Neural cell (in vitro differentiated cells): ENCODE measurements at regions not wholly inside any gene's neighbourhood (a gene's known extent, or its start where the extent isn't known, plus 50 kb on each side); places are given as distances from the start of the nearest gene placed in this dataset.

ENCODE experiments used
- H2AFZ ChIP-seq: fragments of 200-600, 300-800 bp; sonication (generic), shearing (Covaris generic); 2 replicates; pipeline ENCODE4 v1.6.0; 2014; ENCODE audit warnings: low read depth, mild to moderate bottlenecking, antibody characterized with exemption, low read length, moderate library complexity
- H3F3A ChIP-seq: fragments of 200-600 bp; shearing (Covaris generic); 2 replicates; pipeline ENCODE4 v1.6.1; 2016; ENCODE audit warnings: mild to moderate bottlenecking, moderate library complexity, mixed read lengths, antibody characterized with exemption, low read length; ENCODE audit not compliant: insufficient read depth, poor library complexity, severe bottlenecking
- H3K27ac ChIP-seq: fragments of 200-600, 300-800 bp; sonication (generic), shearing (Covaris generic); 2 replicates; pipeline ENCODE4 v1.5.1; 2014; ENCODE audit warnings: mild to moderate bottlenecking, low read length, moderate library complexity
- H3K27me3 ChIP-seq: fragments of 300-800, 200-600 bp; sonication (generic), shearing (Covaris generic); 2 replicates; pipeline ENCODE4 v1.6.0; 2014; ENCODE audit warnings: mild to moderate bottlenecking, low read depth, low read length, moderate library complexity; ENCODE audit not compliant: insufficient read depth
- H3K36me3 ChIP-seq: fragments of 300-800, 200-600 bp; sonication (generic), shearing (Covaris generic); 2 replicates; pipeline ENCODE4 v1.5.1; 2014; ENCODE audit warnings: mild to moderate bottlenecking, antibody characterized with exemption, low read length, moderate library complexity; ENCODE audit not compliant: insufficient read depth
- H3K4me2 ChIP-seq: fragments of 300-800, 200-600 bp; sonication (generic), shearing (Covaris generic); 2 replicates; pipeline ENCODE4 v1.6.0; 2014; ENCODE audit warnings: mild to moderate bottlenecking, low read length
- H3K4me3 ChIP-seq: fragments of 300-800, 200-600 bp; sonication (generic), shearing (Covaris generic); 2 replicates; pipeline ENCODE4 v1.5.1; 2014; ENCODE audit warnings: mild to moderate bottlenecking, low read length, moderate library complexity
- H3K79me2 ChIP-seq: fragments of 200-600 bp; shearing (Covaris generic); replicated peaks from 2 replicates; pipeline ENCODE4 v1.6.0; 2014; ENCODE audit warnings: mild to moderate bottlenecking, low read length, moderate library complexity; ENCODE audit not compliant: insufficient read depth
- H3K9ac ChIP-seq: fragments of 300-800, 200-600 bp; sonication (generic), shearing (Covaris generic); 2 replicates; pipeline ENCODE4 v1.6.1; 2016; ENCODE audit warnings: mild to moderate bottlenecking, low read length, mixed read lengths
- H3K9me2 ChIP-seq: fragments of 200-600 bp; shearing (Covaris generic); 2 replicates; pipeline ENCODE4 v1.6.1; 2016; ENCODE audit warnings: mild to moderate bottlenecking, low read length, mixed read lengths; ENCODE audit not compliant: insufficient read depth
- H3K9me3 ChIP-seq: fragments of 200-600, 300-800 bp; sonication (generic), shearing (Covaris generic); 2 replicates; pipeline ENCODE4 v1.6.1; 2016; ENCODE audit warnings: mild to moderate bottlenecking, mixed run types, low read length, moderate library complexity, mixed read lengths
- H4K20me1 ChIP-seq: fragments of 200-600 bp; shearing (Covaris generic); 2 replicates; pipeline ENCODE4 v1.6.1; 2016; ENCODE audit warnings: mild to moderate bottlenecking, mixed run types; ENCODE audit not compliant: insufficient read depth
- EP300 ChIP-seq: fragments of 450-650 bp; conservative IDR thresholded peaks from 2 replicates; pipeline ENCODE4 v1.6.1; 2014; ENCODE audit warnings: antibody characterized with exemption, mild to moderate bottlenecking, moderate library complexity; ENCODE audit not compliant: poor library complexity, severe bottlenecking
- EZH2 ChIP-seq: fragments of 200-600, 300-800 bp; shearing (Covaris generic), sonication (generic); IDR thresholded peaks from 2 replicates; pipeline ENCODE4 v1.6.1; 2014; ENCODE audit warnings: antibody characterized with exemption, low read length, borderline replicate concordance, mild to moderate bottlenecking; ENCODE audit not compliant: insufficient read depth, poor library complexity, severe bottlenecking
- MXI1 ChIP-seq: fragments of 450-650 bp; conservative IDR thresholded peaks from 2 replicates; pipeline ENCODE4 v1.6.1; 2014; ENCODE audit warnings: antibody characterized with exemption, mild to moderate bottlenecking; ENCODE audit not compliant: poor library complexity, severe bottlenecking
- POLR2AphosphoS5 ChIP-seq: IDR thresholded peaks from 2 replicates; pipeline ENCODE4 v1.6.1; 2012
- RAD21 ChIP-seq: fragments of 450-650 bp; conservative IDR thresholded peaks from 2 replicates; pipeline ENCODE4 v1.6.1; 2014; ENCODE audit warnings: antibody characterized with exemption, mild to moderate bottlenecking, moderate library complexity
- SMC3 ChIP-seq: fragments of 450-650 bp; conservative IDR thresholded peaks from 2 replicates; pipeline ENCODE4 v1.6.1; 2014; ENCODE audit warnings: antibody characterized with exemption, mild to moderate bottlenecking, moderate library complexity; ENCODE audit not compliant: poor library complexity
- TAF1 ChIP-seq: IDR thresholded peaks from 2 replicates; pipeline ENCODE4 v1.6.1; 2012; ENCODE audit warnings: low read depth
- TF ChIP-seq, protein P1 (sequence below): fragments of 450-650 bp; IDR thresholded peaks from 2 replicates; pipeline ENCODE4 v1.5.1; 2014; ENCODE audit warnings: antibody characterized with exemption, mild to moderate bottlenecking, moderate library complexity; ENCODE audit not compliant: poor library complexity, severe bottlenecking
- TF ChIP-seq, protein P2 (sequence below): IDR thresholded peaks from 2 replicates; pipeline ENCODE4 v1.6.1; 2012; ENCODE audit warnings: borderline replicate concordance

DNA sequence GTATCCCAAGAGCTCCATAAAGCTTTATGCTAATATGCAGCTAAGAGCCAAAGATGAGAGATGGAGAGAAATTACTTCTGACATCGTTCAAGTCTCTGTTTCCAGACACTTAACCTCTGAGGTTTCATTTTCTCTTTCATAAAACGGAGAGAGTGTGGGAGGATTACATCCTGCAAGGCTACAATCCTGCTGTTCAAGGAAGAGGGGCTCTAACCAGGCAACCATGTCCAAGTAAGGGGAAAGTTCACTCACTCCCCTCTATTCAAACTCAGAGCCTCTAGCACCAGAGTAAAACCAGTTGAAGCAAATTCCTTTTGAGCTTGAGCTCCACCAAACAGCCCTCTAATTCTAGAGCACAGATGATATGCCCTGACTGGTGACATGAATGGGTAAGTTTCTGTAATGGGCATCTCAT lies 397.4 kb downstream of the NPIPA8 start:
- Histone ChIP-seq H3K9me3 (no peaks in the 10 kb centered on the region), H3K79me2 (no peaks in the 10 kb centered on the region), H2AFZ (no peak overlapping the region), H3K36me3 (no peaks in the 10 kb centered on the region), H3K9me2 (no peaks in the 10 kb centered on the region), H3K4me2 (no peak overlapping the region), H3K27me3 (no peaks in the 10 kb centered on the region), H3K4me3 (no peak overlapping the region), H4K20me1 (no peaks in the 10 kb centered on the region), H3K9ac (no peak overlapping the region), H3F3A (no peaks in the 10 kb centered on the region), H3K27ac (no peak overlapping the region)
- TF ChIP-seq, protein P1, sequence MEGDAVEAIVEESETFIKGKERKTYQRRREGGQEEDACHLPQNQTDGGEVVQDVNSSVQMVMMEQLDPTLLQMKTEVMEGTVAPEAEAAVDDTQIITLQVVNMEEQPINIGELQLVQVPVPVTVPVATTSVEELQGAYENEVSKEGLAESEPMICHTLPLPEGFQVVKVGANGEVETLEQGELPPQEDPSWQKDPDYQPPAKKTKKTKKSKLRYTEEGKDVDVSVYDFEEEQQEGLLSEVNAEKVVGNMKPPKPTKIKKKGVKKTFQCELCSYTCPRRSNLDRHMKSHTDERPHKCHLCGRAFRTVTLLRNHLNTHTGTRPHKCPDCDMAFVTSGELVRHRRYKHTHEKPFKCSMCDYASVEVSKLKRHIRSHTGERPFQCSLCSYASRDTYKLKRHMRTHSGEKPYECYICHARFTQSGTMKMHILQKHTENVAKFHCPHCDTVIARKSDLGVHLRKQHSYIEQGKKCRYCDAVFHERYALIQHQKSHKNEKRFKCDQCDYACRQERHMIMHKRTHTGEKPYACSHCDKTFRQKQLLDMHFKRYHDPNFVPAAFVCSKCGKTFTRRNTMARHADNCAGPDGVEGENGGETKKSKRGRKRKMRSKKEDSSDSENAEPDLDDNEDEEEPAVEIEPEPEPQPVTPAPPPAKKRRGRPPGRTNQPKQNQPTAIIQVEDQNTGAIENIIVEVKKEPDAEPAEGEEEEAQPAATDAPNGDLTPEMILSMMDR, result no peak

DNA sequence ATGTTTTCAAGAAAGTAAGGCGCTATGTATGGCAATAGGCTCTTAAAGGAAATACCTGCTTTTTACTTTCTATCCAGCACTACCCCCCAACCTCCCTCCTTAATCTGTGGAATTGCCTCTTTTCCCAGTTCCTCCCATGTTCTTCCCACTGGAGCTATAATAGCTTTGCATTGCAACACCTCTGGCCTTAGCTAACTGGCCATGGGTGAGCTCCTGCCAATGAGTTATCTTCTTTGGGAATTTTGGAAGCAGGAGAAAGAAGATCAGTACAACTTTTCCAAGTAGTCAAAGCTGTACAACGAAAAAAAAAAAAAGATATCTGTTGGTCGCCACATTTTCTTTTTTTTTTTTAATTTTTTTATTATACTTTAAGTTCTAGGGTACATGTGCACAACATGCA lies 398.0 kb downstream of the NPIPA8 start:
- Histone ChIP-seq H3K9me2 (no peaks in the 10 kb centered on the region), H3K4me2 (no peak overlapping the region), H3K27me3 (no peaks in the 10 kb centered on the region), H3K36me3 (no peaks in the 10 kb centered on the region), H2AFZ (no peak overlapping the region), H3K27ac (no peak overlapping the region), H3K9ac (no peak overlapping the region), H4K20me1 (no peaks in the 10 kb centered on the region), H3K9me3 (no peaks in the 10 kb centered on the region), H3K4me3 (no peak overlapping the region), H3K79me2 (no peaks in the 10 kb centered on the region), H3F3A (no peaks in the 10 kb centered on the region)
- TF ChIP-seq SMC3 (no peak), EP300 (no peak), POLR2AphosphoS5 (no peak), TAF1 (no peak), EZH2 (no peak), RAD21 (no peak), MXI1 (no peak)
- TF ChIP-seq, protein P2, sequence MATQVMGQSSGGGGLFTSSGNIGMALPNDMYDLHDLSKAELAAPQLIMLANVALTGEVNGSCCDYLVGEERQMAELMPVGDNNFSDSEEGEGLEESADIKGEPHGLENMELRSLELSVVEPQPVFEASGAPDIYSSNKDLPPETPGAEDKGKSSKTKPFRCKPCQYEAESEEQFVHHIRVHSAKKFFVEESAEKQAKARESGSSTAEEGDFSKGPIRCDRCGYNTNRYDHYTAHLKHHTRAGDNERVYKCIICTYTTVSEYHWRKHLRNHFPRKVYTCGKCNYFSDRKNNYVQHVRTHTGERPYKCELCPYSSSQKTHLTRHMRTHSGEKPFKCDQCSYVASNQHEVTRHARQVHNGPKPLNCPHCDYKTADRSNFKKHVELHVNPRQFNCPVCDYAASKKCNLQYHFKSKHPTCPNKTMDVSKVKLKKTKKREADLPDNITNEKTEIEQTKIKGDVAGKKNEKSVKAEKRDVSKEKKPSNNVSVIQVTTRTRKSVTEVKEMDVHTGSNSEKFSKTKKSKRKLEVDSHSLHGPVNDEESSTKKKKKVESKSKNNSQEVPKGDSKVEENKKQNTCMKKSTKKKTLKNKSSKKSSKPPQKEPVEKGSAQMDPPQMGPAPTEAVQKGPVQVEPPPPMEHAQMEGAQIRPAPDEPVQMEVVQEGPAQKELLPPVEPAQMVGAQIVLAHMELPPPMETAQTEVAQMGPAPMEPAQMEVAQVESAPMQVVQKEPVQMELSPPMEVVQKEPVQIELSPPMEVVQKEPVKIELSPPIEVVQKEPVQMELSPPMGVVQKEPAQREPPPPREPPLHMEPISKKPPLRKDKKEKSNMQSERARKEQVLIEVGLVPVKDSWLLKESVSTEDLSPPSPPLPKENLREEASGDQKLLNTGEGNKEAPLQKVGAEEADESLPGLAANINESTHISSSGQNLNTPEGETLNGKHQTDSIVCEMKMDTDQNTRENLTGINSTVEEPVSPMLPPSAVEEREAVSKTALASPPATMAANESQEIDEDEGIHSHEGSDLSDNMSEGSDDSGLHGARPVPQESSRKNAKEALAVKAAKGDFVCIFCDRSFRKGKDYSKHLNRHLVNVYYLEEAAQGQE, result no peak
- TF ChIP-seq, protein P1, result no peak
